K562 (cell line): ENCODE measurements at regions not wholly inside any gene's neighbourhood (a gene's known extent, or its start where the extent isn't known, plus 50 kb on each side); places are given as distances from the start of the nearest gene placed in this dataset.

Source experiments
- ATAC-seq: fragments of 200-7000 bp; cut with Tn5 transposase; 3 replicates; pipeline ENCODE4 v1.9.1; 2020; ENCODE audit warnings: moderate library complexity
- BruUV-seq: library from RNA; stranded (reverse); fragments of 400-500 nt; replicated peaks from 2 replicates; lab custom pipeline; 2021; lab: Mats Ljungman, UMichigan
- CTCF ChIA-PET: fragments of 300-600 bp; formaldehyde crosslinking; extraction: SDS; loops from one replicate; lab custom pipeline; 2021; ENCODE audit warnings: low intra/inter-chr PET ratio; lab: Yijun Ruan, JAX
- POLR2A ChIA-PET: fragments of 300-600, 350-650 bp; sonication (Branson Sonifier 250); formaldehyde crosslinking; extraction: SDS; loops from one replicate; lab custom pipeline; 2021; ENCODE audit warnings: antibody characterized with exemption, inconsistent platforms; lab: Yijun Ruan, JAX
- DNase-seq, 4 experiments: peaks; one replicate each; pipeline versions ENCODE4 v3.0.0 to v3.0.0-alpha.2; 2011 to 2018; ENCODE audit warnings: low spot score in 3 of 4, mixed read lengths in 3 of 4; ENCODE audit errors: extremely low read depth in 1 of 4
- FAIRE-seq: peaks from 2 replicates; lab custom pipeline; 2011; peaks lifted over from hg19 to GRCh38; lab: Jason Lieb, UNC
- H2AFZ ChIP-seq: 2 replicates; pipeline ENCODE4 v1.6.0; 2011; ENCODE audit warnings: low read depth, low read length, control low read depth, inconsistent platforms
- H3K27ac ChIP-seq: fragments of 200-600 bp; 3 replicates; pipeline ENCODE4 v1.8.0; 2011; ENCODE audit warnings: low read depth, mild to moderate bottlenecking, control low read depth, inconsistent platforms, low read length, moderate library complexity, mixed read lengths; ENCODE audit errors: extremely low read depth
- H3K27me3 ChIP-seq, 2 experiments: fragments of 300-600 bp in 1 of 2; 2 replicates in 1 of 2; 3 replicates in 1 of 2; pipeline versions ENCODE4 v1.6.0 to v1.8.0; 2011; ENCODE audit warnings: inconsistent platforms in 2 of 2, low read length in 2 of 2, mild to moderate bottlenecking in 1 of 2, mixed read lengths in 1 of 2, moderate library complexity in 1 of 2; ENCODE audit not compliant: control insufficient read depth in 2 of 2, insufficient read depth in 2 of 2
- H3K36me3 ChIP-seq: fragments of 300-600 bp; 3 replicates; pipeline ENCODE4 v1.8.0; 2011; ENCODE audit warnings: mild to moderate bottlenecking, low read length, inconsistent platforms; ENCODE audit not compliant: control insufficient read depth, insufficient read depth
- H3K4me1 ChIP-seq, 2 experiments: fragments of 200-600 bp in 1 of 2; replicated peaks in 1 of 2; 2 replicates in 1 of 2; 3 replicates in 1 of 2; pipeline versions ENCODE4 v1.5.1 to v1.8.0; 2011; ENCODE audit warnings: inconsistent platforms in 2 of 2, low read length in 2 of 2, mild to moderate bottlenecking in 1 of 2, mixed read lengths in 1 of 2, moderate library complexity in 1 of 2; ENCODE audit not compliant: control insufficient read depth in 2 of 2, insufficient read depth in 2 of 2
- H3K4me2 ChIP-seq: 2 replicates; pipeline ENCODE4 v1.6.1; 2011; ENCODE audit warnings: low read length, control low read depth, inconsistent platforms, mixed read lengths; ENCODE audit not compliant: insufficient read depth
- H3K4me3 ChIP-seq: fragments of 200-600 bp; sonication (generic), shearing (Covaris generic); 2 replicates; pipeline ENCODE4 v1.5.1; 2016; ENCODE audit warnings: control low read depth, inconsistent platforms
- H3K79me2 ChIP-seq: fragments of 200-600 bp; 3 replicates; pipeline ENCODE4 v1.8.0; 2011; ENCODE audit warnings: low read length, inconsistent platforms; ENCODE audit not compliant: control insufficient read depth, insufficient read depth
- H3K9ac ChIP-seq, 2 experiments: 2 replicates each; pipeline versions ENCODE4 v1.6.0 to v1.6.1; 2011; ENCODE audit warnings: low read depth in 2 of 2, low read length in 2 of 2, control low read depth in 1 of 2, inconsistent platforms in 1 of 2, mild to moderate bottlenecking in 1 of 2, mixed read lengths in 1 of 2; ENCODE audit not compliant: insufficient read depth in 1 of 2
- H3K9me1 ChIP-seq: one replicate; pipeline ENCODE4 v1.6.0; 2011; ENCODE audit warnings: inconsistent platforms, mild to moderate bottlenecking, low read length, moderate library complexity; ENCODE audit not compliant: control insufficient read depth, insufficient read depth
- H3K9me3 ChIP-seq: replicated peaks from 2 replicates; pipeline ENCODE4 v1.5.1; 2011; ENCODE audit warnings: low read depth, low read length, inconsistent platforms; ENCODE audit not compliant: control insufficient read depth, insufficient read depth
- H4K20me1 ChIP-seq: replicated peaks from 2 replicates; pipeline ENCODE4 v1.6.1; 2011; ENCODE audit warnings: low read length, inconsistent platforms, mixed read lengths; ENCODE audit not compliant: control insufficient read depth, insufficient read depth
- ARID1B ChIP-seq: fragments of 450-650 bp; IDR thresholded peaks from 2 replicates; pipeline ENCODE4 v1.6.1; 2016; ENCODE audit warnings: antibody characterized with exemption, mild to moderate bottlenecking, inconsistent platforms
- CTCFL ChIP-seq: IDR thresholded peaks from 2 replicates; pipeline ENCODE4 v1.6.1; 2011; ENCODE audit warnings: borderline replicate concordance, low read depth, mild to moderate bottlenecking, moderate library complexity, low read length; ENCODE audit not compliant: insufficient read depth, poor library complexity, severe bottlenecking
- FOSL1 ChIP-seq: fragments of 200-800 bp; sonication (Bioruptor generic); conservative IDR thresholded peaks from 2 replicates; pipeline ENCODE4 v1.6.1; 2016; ENCODE audit warnings: missing genetic modification characterization, missing compliant biosample characterization
- FOXP1 ChIP-seq: sonication (generic); formaldehyde crosslinking; IDR thresholded peaks from 2 replicates; pipeline ENCODE4 v1.8.0; 2022; ENCODE audit warnings: mild to moderate bottlenecking, missing genetic modification reagents
- FUS ChIP-seq: fragments of 200-400 bp; formaldehyde crosslinking; optimal IDR thresholded peaks from 2 replicates; pipeline ENCODE3; 2017; ENCODE audit warnings: low read depth, low read length
- HEY1 ChIP-seq: fragments of 250-450 bp; sonication (Bioruptor Pico); IDR thresholded peaks from 2 replicates; pipeline ENCODE4 v1.5.0; 2020; ENCODE audit warnings: mild to moderate bottlenecking, moderate library complexity, borderline replicate concordance
- MECOM ChIP-seq: fragments of 250-450 bp; sonication (Bioruptor Pico); IDR thresholded peaks from 2 replicates; pipeline ENCODE4 v1.8.0; 2022; ENCODE audit warnings: inconsistent platforms
- MEIS2 ChIP-seq: fragments of 450-650 bp; IDR thresholded peaks from 2 replicates; pipeline ENCODE4 v1.6.1; 2014; ENCODE audit warnings: mild to moderate bottlenecking; ENCODE audit not compliant: partially characterized antibody
- NR3C1 ChIP-seq: sonication (generic); formaldehyde crosslinking; IDR thresholded peaks from 2 replicates; pipeline ENCODE4 v1.8.1; 2022; ENCODE audit warnings: missing genetic modification reagents
- PBX2 ChIP-seq, 2 experiments: IDR thresholded peaks in 1 of 2; conservative IDR thresholded peaks in 1 of 2; 2 replicates each; pipeline ENCODE4 v1.6.1; 2016; ENCODE audit warnings: low read depth in 2 of 2, mild to moderate bottlenecking in 1 of 2, missing compliant biosample characterization in 1 of 2, missing genetic modification characterization in 1 of 2, moderate library complexity in 1 of 2
- PRMT5 ChIP-seq: sonication (generic); formaldehyde crosslinking; IDR thresholded peaks from 2 replicates; pipeline ENCODE4 v1.5.0; 2020; ENCODE audit warnings: missing genetic modification reagents
- RAD21 ChIP-seq, 2 experiments: fragments of 250-450 bp in 1 of 2; fragments of 450-650 bp in 1 of 2; sonication (Bioruptor Pico) in 1 of 2; formaldehyde crosslinking in 1 of 2; IDR thresholded peaks in 1 of 2; conservative IDR thresholded peaks in 1 of 2; 2 replicates each; pipeline versions ENCODE4 v1.4.0 to v1.8.0; 2020 to 2022; ENCODE audit warnings: mild to moderate bottlenecking in 2 of 2, moderate library complexity in 1 of 2
- RBM15 ChIP-seq: fragments of 200-400 bp; formaldehyde crosslinking; IDR thresholded peaks from 2 replicates; pipeline ENCODE4 v1.6.1; 2018; ENCODE audit warnings: mild to moderate bottlenecking, low read length, moderate library complexity; ENCODE audit not compliant: insufficient read depth
- SMARCB1 ChIP-seq: IDR thresholded peaks from 2 replicates; pipeline ENCODE4 v1.6.1; 2011; ENCODE audit warnings: improper control_type of control experiment, low read depth; ENCODE audit not compliant: insufficient read length
- ZBTB7A ChIP-seq: IDR thresholded peaks from 2 replicates; pipeline ENCODE4 v1.6.1; 2011; ENCODE audit warnings: low read depth, mild to moderate bottlenecking, low read length, moderate library complexity, borderline replicate concordance; ENCODE audit not compliant: control insufficient read depth
- ZNF639 ChIP-seq, 2 experiments: fragments of 200-800 bp in 1 of 2; sonication (Bioruptor generic) in 1 of 2; sonication (generic) in 1 of 2; formaldehyde crosslinking in 1 of 2; IDR thresholded peaks in 1 of 2; conservative IDR thresholded peaks in 1 of 2; 2 replicates each; pipeline versions ENCODE4 v1.5.0 to v1.6.1; 2016 to 2020; ENCODE audit warnings: missing compliant biosample characterization in 1 of 2, missing genetic modification characterization in 1 of 2, missing genetic modification reagents in 1 of 2
- WGBS: fragments of 100-300 bp; shearing (Covaris generic); methylation state at CpG from one replicate; pipeline ENCODE4 v1.1.6; 2016; ENCODE audit warnings: low coverage, mixed read lengths; ENCODE audit not compliant: insufficient coverage; ENCODE audit errors: missing lambda C conversion rate; 5-methylcytosine and 5-hydroxymethylcytosine counted together
- in situ Hi-C: fragments of 300-500 bp; cut with MboI; formaldehyde crosslinking; loops from 4 replicates; pipeline ENCODE4 v1.15.0; 2018; ENCODE audit warnings: inconsistent platforms, mixed read lengths
- intact Hi-C: fragments of 100-400 bp; cut with micrococcal nuclease; formaldehyde crosslinking; loops from 2 replicates; pipeline ENCODE4 v1.14.2; 2022

GRCh38 chr5:66442951-66443445 lies 153.2 kb upstream of the MAST4 start:
- Histone ChIP-seq H3K4me1 (no peaks in the 10 kb centered on the region), H3K27me3 (no peaks in the 10 kb centered on the region), H4K20me1 (no peaks in the 10 kb centered on the region), H3K4me3 (no peak overlapping the region), H3K27ac (no peak overlapping the region), H2AFZ (no peak overlapping the region), H3K4me2 (no peak overlapping the region), H3K79me2 (no peaks in the 10 kb centered on the region), H3K9me1 (no peaks in the 10 kb centered on the region), H3K9ac (no peak overlapping the region), H3K36me3 (no peaks in the 10 kb centered on the region), H3K9me3 (no peaks in the 10 kb centered on the region)
- ChIA-PET POLR2A (no interaction called here), CTCF (no interaction called here)
- intact Hi-C loops = no loop called here
- WGBS = 1% methylated on average over 5 of the region's 5 CpGs
- DNase-seq (no peak), FAIRE-seq (no peak), ATAC-seq (no peak)
- no TSS peak for BruUV-seq
- in situ Hi-C loops = no loop called here
- TF ChIP-seq FOSL1 (tag) (no peak), ZBTB7A (no peak), RAD21 (CRISPR knock-in tag; conservative IDR thresholded peaks at IDR 0.05 in 1 of 2, IDR thresholded peaks at IDR 0.05 in 1 of 2) (no peak), SMARCB1 (no peak), ARID1B (0 out of 2 replicates have a peak, but pooled peaks have one; percentile 14), NR3C1 (CRISPR knock-in tag) (no peak), RBM15 (no peak), MEIS2 (peak; percentile 52), PBX2 (CRISPR knock-in tag; IDR thresholded peaks at IDR 0.05; ENCODE audit: low read depth) (no peak), PBX2 (tag; conservative IDR thresholded peaks at IDR 0.05; ENCODE audit: low read depth) (peak; percentile 93), MECOM (CRISPR knock-in tag) (0 out of 2 replicates have a peak, but pooled peaks have one; percentile 11), PRMT5 (CRISPR knock-in tag) (no peak), FOXP1 (CRISPR knock-in tag) (no peak), CTCFL (no peak), ZNF639 (CRISPR knock-in tag; conservative IDR thresholded peaks at IDR 0.05 in 1 of 2, IDR thresholded peaks at IDR 0.05 in 1 of 2) (0 out of 4 replicates have a peak, but pooled peaks of 1 of the 2 experiments have one; percentile 37), HEY1 (CRISPR knock-in tag) (no peak), FUS (no peak)
